SW480 (cell line): ENCODE measurements at regions not wholly inside any gene's neighbourhood (a gene's known extent, or its start where the extent isn't known, plus 50 kb on each side); places are given as distances from the start of the nearest gene placed in this dataset.

Experiments
- DNase-seq: peaks from one replicate; pipeline ENCODE4 v3.0.0-alpha.2; 2016; ENCODE audit warnings: low spot score

GRCh38 chr4:184575306-184575705 is 73.9 kb downstream of the CASP3 start:
- no peak for DNase-seq

GRCh38 chr4:184574861-184575260 is 74.4 kb downstream of the CASP3 start:
- DNase-seq: no peak

- no peak for DNase-seq
These were observed 75.5 kb downstream of the CASP3 start for GRCh38 chr4:184573701-184574100.

- DNase-seq: no peak
These were observed 80.5 kb downstream of the CASP3 start for GRCh38 chr4:184568770-184569169.

- no peak for DNase-seq
These were observed 85.6 kb downstream of the CASP3 start for GRCh38 chr4:184563621-184564020.

GRCh38 chr4:184558996-184559395 is 84.6 kb upstream of the IRF2 start:
- no peak for DNase-seq

GRCh38 chr4:184553891-184554290 is 79.5 kb upstream of the IRF2 start:
- DNase-seq: no peak

GRCh38 chr4:184550476-184550875 is 76.1 kb upstream of the IRF2 start:
- DNase-seq: no peak

- DNase-seq: peak; percentile 30
These were observed 74.4 kb upstream of the IRF2 start for GRCh38 chr4:184548648-184549341.

GRCh38 chr4:184548316-184548647 is 73.9 kb upstream of the IRF2 start:
- DNase-seq: no peak

GRCh38 chr4:184544788-184545409 is 70.5 kb upstream of the IRF2 start:
- no peak for DNase-seq

- no peak for DNase-seq
These were observed 67.6 kb upstream of the IRF2 start for GRCh38 chr4:184541907-184542306.

- DNase-seq: no peak
These were observed 66.0 kb upstream of the IRF2 start for GRCh38 chr4:184540307-184540706.

GRCh38 chr4:184538023-184538599 is 63.8 kb upstream of the IRF2 start:
- DNase-seq: peak; percentile 85

GRCh38 chr4:184537269-184538022 is 63.1 kb upstream of the IRF2 start:
- DNase-seq: peak; percentile 89

GRCh38 chr4:184536881-184537248 is 62.5 kb upstream of the IRF2 start:
- no peak for DNase-seq

GRCh38 chr4:184536065-184536880 is 61.9 kb upstream of the IRF2 start:
- no peak for DNase-seq

- no peak for DNase-seq
These were observed 60.4 kb upstream of the IRF2 start for GRCh38 chr4:184534511-184535391.

- no peak for DNase-seq
These were observed 59.6 kb upstream of the IRF2 start for GRCh38 chr4:184533908-184534307.

GRCh38 chr4:184531008-184531407 is 56.7 kb upstream of the IRF2 start:
- DNase-seq: no peak

- no peak for DNase-seq
These were observed 54.9 kb upstream of the IRF2 start for GRCh38 chr4:184529283-184529682.
